Heart left ventricle (tissue), 16 donors: ENCODE measurements at regions not wholly inside any gene's neighbourhood (a gene's known extent, or its start where the extent isn't known, plus 50 kb on each side); places are given as distances from the start of the nearest gene placed in this dataset.

Experiments used
- ATAC-seq, 4 donors: fragments of 200-7000 bp; cut with Tn5 transposase; one replicate each; pipeline ENCODE4 v1.9.1; 2020 to 2022; ENCODE audit warnings: moderate library complexity in 4 of 4, mild to moderate bottlenecking in 3 of 4, moderate number of reproducible peaks in 1 of 4
- DNase-seq, 5 donors: peaks; one replicate each; pipeline ENCODE4 v3.0.0-alpha.2; 2020
- H3K27ac ChIP-seq, 12 donors: fragments of 200-600 bp; sonication (generic) in 4 of 12; one replicate each; pipeline versions ENCODE4 v1.5.0 to v1.8.0; 2016 to 2022; ENCODE audit warnings: mild to moderate bottlenecking in 2 of 12
- H3K27me3 ChIP-seq, 9 donors: fragments of 200-600 bp; sonication (generic) in 2 of 9; one replicate each; pipeline versions ENCODE4 v1.5.1 to v1.8.0; 2016 to 2022; ENCODE audit warnings: mild to moderate bottlenecking in 3 of 9
- H3K36me3 ChIP-seq, 9 donors: fragments of 200-600 bp; sonication (generic) in 2 of 9; one replicate each; pipeline versions ENCODE4 v1.5.0 to v1.8.0; 2018 to 2022; ENCODE audit warnings: mild to moderate bottlenecking in 2 of 9
- H3K4me1 ChIP-seq, 12 donors: fragments of 200-600 bp; sonication (generic) in 4 of 12; one replicate each; pipeline versions ENCODE4 v1.5.0 to v1.8.0; 2016 to 2022; ENCODE audit warnings: mild to moderate bottlenecking in 3 of 12
- H3K4me3 ChIP-seq, 12 donors: fragments of 200-600 bp; sonication (generic) in 4 of 12; one replicate each; pipeline versions ENCODE4 v1.5.0 to v1.8.0; 2017 to 2022; ENCODE audit warnings: mild to moderate bottlenecking in 9 of 12, moderate library complexity in 4 of 12
- H3K9me3 ChIP-seq, 12 donors: fragments of 200-600 bp; sonication (generic) in 4 of 12; one replicate each; pipeline versions ENCODE4 v1.5.0 to v1.8.0; 2016 to 2022; ENCODE audit warnings: mild to moderate bottlenecking in 1 of 12
- POLR2A ChIP-seq, 2 donors: fragments of 450-650 bp; IDR thresholded peaks; one replicate each; pipeline ENCODE4 v1.6.1; 2017; ENCODE audit warnings: antibody characterized with exemption in 2 of 2, mild to moderate bottlenecking in 2 of 2, moderate library complexity in 2 of 2
- WGBS, 4 donors: extraction: QIAGEN DNeasy Blood & Tissue Kit in 2 of 4; methylation state at CpG; one replicate each; pipeline versions ENCODE4 v1.1.5 to v1.1.7; 2013 to 2018; 5-methylcytosine and 5-hydroxymethylcytosine counted together
- intact Hi-C, 10 donors: fragments of 100-400 bp; cut with DNase I; formaldehyde crosslinking; loops; one replicate each; pipeline versions ENCODE4 v1.11.1 to v1.14.2; 2022
- TF ChIP-seq, protein P1 (sequence below), 12 donors: fragments of 200-600 bp; sonication (generic) in 4 of 12; IDR thresholded peaks; one replicate each; pipeline versions ENCODE4 v1.5.0 to v1.8.0; 2018 to 2022; ENCODE audit warnings: antibody characterized with exemption in 12 of 12, mild to moderate bottlenecking in 5 of 12
- donor health status: ischemic (EF 13 %, LVEDD 7.1; RV severe dilation, severe dysfunction).
- donor health status: healthy with polysubstance abuse.
- donor health status: DM: no; HTN: yes; CAD: no.
- donor health status: DM: no; HTN: no; CAD: no.
- donor health status: ischemic (EF 25% LVEDD 6.9; RV normal size, moderate dysfunction).
- donor health status: ischemic (EF 25% LVEDD 5.7; RV mildly dilated, moderate dysfunction).
- donor health status: healthy.
- donor health status: DM: yes; HTN: yes; CAD: no.
- donor health status: ischemic (EF 35%, LVEDD 5.7; RV mildly dilated, moderate dysfunction).
- donor health status: nonischemic (EF 11% LVEDD 7.7; RV severe dilation, severe dysfunction).
- donor health status: DM: yes; HTN: yes; CAD: no.
- donor health status: PGD.
- donor health status: ischemic (EF 29% LVEDD 5.4; RV normal size, mild dysfunction).
- donor health status: nonischemic (EF 23%, LVEDD 6.1; RV moderate dilation, normal function).

GRCh38 chr12:3416159-3416558 is 74.8 kb upstream of the PRMT8 start:
- DNase-seq (no peak), ATAC-seq (no peak)
- intact Hi-C loops, result no loop called here
- peaks cover 0 to 13% (median 0%) of the 10 kb centered on the region in 9 donors for H3K27me3 ChIP-seq
- no peak overlapping the region for H3K27ac ChIP-seq
- no peaks in the 10 kb centered on the region for H3K36me3 ChIP-seq
- no peak overlapping the region for H3K4me3 ChIP-seq
- H3K9me3 ChIP-seq, result peaks cover 0 to 9% (median 0%) of the 10 kb centered on the region in 12 donors
- no peak for TF ChIP-seq POLR2A (IDR thresholded peaks at IDR 0.05)
- TF ChIP-seq, protein P1, sequence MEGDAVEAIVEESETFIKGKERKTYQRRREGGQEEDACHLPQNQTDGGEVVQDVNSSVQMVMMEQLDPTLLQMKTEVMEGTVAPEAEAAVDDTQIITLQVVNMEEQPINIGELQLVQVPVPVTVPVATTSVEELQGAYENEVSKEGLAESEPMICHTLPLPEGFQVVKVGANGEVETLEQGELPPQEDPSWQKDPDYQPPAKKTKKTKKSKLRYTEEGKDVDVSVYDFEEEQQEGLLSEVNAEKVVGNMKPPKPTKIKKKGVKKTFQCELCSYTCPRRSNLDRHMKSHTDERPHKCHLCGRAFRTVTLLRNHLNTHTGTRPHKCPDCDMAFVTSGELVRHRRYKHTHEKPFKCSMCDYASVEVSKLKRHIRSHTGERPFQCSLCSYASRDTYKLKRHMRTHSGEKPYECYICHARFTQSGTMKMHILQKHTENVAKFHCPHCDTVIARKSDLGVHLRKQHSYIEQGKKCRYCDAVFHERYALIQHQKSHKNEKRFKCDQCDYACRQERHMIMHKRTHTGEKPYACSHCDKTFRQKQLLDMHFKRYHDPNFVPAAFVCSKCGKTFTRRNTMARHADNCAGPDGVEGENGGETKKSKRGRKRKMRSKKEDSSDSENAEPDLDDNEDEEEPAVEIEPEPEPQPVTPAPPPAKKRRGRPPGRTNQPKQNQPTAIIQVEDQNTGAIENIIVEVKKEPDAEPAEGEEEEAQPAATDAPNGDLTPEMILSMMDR (IDR thresholded peaks at IDR 0.05), result no peak
- 67 to 100% (median 88%) methylated on average over 1 of the region's 1 CpG for WGBS, 4 donors
- peaks cover 0 to 3% (median 0%) of the 10 kb centered on the region in 12 donors for H3K4me1 ChIP-seq

DNA sequence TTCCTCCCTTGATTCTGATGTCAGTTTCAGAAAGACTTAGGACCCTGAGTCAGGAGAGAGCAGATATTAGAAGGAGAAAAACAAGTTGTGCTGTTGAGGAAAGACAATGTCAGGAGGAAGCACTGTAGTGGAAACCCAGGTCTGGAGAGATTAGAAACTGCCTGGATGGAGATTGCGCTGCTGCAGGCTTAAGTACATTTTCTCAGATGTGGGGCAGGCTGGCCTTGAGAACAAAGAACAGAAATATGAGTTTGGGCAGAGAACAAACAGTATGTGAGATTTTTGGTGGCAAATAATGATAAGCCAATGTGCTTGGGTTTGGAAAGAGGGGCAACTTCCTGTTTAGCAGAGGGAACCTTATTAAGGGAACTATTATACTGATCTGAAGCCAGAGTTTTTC is 74.3 kb upstream of the PRMT8 start:
- no peak for ATAC-seq
- no peak overlapping the region for H3K27ac ChIP-seq
- peaks cover 0 to 13% (median 0%) of the 10 kb centered on the region in 9 donors for H3K27me3 ChIP-seq
- DNase-seq, result no peak
- WGBS, 4 donors, result 77 to 86% (median 81%) methylated on average over 1 of the region's 1 CpG
- intact Hi-C loops, result no loop called here
- peaks cover 0 to 7% (median 0%) of the 10 kb centered on the region in 12 donors for H3K4me1 ChIP-seq
- H3K4me3 ChIP-seq, result no peak overlapping the region
- peaks cover 0 to 9% (median 0%) of the 10 kb centered on the region in 12 donors for H3K9me3 ChIP-seq
- no peak for TF ChIP-seq POLR2A (IDR thresholded peaks at IDR 0.05)
- TF ChIP-seq, protein P1 (IDR thresholded peaks at IDR 0.05), result no peak
- no peaks in the 10 kb centered on the region for H3K36me3 ChIP-seq

DNA sequence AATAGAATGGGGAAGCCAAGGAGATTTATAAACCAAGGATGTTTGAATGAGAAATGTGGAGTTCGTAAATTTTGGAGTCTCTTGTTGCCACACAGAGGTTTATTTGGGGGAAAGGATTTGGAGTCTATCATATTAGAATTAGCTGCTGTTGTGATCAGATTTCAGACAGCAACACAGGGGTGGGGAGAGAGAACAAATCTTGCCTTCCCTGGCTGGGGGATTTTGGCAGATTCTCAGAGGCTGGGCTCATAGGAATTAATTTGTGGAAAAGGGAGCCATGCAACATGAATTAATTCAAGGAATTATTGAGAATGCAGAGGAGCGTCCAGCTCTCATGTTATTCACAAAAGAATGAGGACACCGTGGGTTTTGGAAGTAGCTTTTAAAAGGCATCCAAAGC is 73.9 kb upstream of the PRMT8 start:
- DNase-seq (no peak), ATAC-seq (no peak)
- Histone ChIP-seq H3K9me3 (peaks cover 0 to 9% (median 0%) of the 10 kb centered on the region in 12 donors), H3K4me1 (peaks cover 0 to 7% (median 0%) of the 10 kb centered on the region in 12 donors), H3K36me3 (no peaks in the 10 kb centered on the region), H3K27ac (no peak overlapping the region), H3K4me3 (no peak overlapping the region), H3K27me3 (peaks cover 0 to 13% (median 0%) of the 10 kb centered on the region in 9 donors)
- no peak for TF ChIP-seq POLR2A (IDR thresholded peaks at IDR 0.05)
- TF ChIP-seq, protein P1 (IDR thresholded peaks at IDR 0.05), result no peak
- intact Hi-C loops, result no loop called here
- WGBS, 4 donors, result 74 to 82% (median 78%) methylated on average over 3 of the region's 3 CpGs

DNA sequence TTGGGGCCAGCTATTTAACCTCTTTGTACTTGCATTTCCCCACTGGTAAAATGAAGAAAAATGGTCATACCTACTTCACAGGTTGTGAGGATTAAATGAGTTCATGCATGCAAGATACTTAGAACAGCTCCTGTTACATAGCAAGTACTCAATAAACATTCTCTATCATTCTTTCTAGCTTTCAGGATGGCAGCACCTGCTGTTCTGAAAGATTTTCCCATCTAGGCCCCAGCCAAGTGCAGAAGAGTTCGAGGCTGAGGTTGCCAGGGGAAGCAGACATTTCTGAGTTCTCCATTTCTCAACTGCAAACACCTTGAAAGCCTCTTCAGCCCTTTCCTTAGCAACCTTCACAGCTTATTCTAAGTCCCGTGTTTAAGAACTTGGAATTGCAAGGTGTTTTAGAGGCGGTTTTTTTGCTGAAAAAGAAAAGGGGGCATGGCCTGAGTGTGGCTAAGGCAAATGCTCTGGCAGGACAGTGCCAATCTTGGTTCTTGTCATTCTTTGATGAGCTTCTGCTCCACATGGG is 73.0 kb upstream of the PRMT8 start:
- Histone ChIP-seq H3K27me3 (peaks cover 0 to 13% (median 0%) of the 10 kb centered on the region in 9 donors), H3K36me3 (no peaks in the 10 kb centered on the region), H3K27ac (no peak overlapping the region), H3K9me3 (peaks cover 0 to 9% (median 0%) of the 10 kb centered on the region in 12 donors), H3K4me3 (no peak overlapping the region), H3K4me1 (peaks cover 0 to 7% (median 0%) of the 10 kb centered on the region in 12 donors)
- ATAC-seq, result no peak
- TF ChIP-seq POLR2A (IDR thresholded peaks at IDR 0.05), result no peak
- TF ChIP-seq, protein P1 (IDR thresholded peaks at IDR 0.05), result no peak
- 83 to 86% (median 84%) methylated on average over 3 of the region's 3 CpGs for WGBS, 4 donors
- intact Hi-C loops, result no loop called here
- no peak for DNase-seq
